Uterus (tissue), 2 donors: ENCODE measurements at regions not wholly inside any gene's neighbourhood (a gene's known extent, or its start where the extent isn't known, plus 50 kb on each side); places are given as distances from the start of the nearest gene placed in this dataset.

ENCODE experiments used
- POLR2A ChIP-seq, 2 donors: fragments of 450-650 bp; IDR thresholded peaks; one replicate each; pipeline ENCODE4 v1.6.1; 2016; ENCODE audit warnings: antibody characterized with exemption in 2 of 2, mild to moderate bottlenecking in 1 of 2, moderate library complexity in 1 of 2
- TF ChIP-seq, protein P1 (sequence below), 4 experiments: fragments of 200-600 bp in 2 of 4; fragments of 450-650 bp in 2 of 4; sonication (generic) in 2 of 4; IDR thresholded peaks; one replicate each; pipeline ENCODE4 v1.5.1; 2016 to 2019; ENCODE audit warnings: antibody characterized with exemption in 4 of 4, mild to moderate bottlenecking in 2 of 4, moderate library complexity in 1 of 4

DNA sequence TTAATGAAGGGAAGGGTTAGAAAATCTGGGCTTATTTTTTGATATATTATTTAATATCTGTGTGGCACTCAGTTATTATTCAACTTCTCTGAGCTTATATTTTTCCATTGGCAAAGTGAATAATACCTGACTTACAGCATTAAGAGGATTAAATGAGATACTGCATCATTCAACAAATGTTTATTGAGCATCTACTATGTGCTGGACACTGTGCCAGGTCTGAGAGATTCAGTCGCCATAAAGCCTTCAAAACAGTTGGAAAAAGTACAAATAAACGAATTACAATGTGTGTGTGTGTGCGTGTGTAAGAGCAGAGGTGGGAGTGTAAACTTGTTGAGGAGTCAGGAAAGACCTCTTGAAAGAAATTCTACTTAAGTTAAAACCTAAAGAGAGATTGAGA lies 87.9 kb upstream of the CD53 start:
- TF ChIP-seq POLR2A (IDR thresholded peaks at IDR 0.05) = no peak
- TF ChIP-seq, protein P1, sequence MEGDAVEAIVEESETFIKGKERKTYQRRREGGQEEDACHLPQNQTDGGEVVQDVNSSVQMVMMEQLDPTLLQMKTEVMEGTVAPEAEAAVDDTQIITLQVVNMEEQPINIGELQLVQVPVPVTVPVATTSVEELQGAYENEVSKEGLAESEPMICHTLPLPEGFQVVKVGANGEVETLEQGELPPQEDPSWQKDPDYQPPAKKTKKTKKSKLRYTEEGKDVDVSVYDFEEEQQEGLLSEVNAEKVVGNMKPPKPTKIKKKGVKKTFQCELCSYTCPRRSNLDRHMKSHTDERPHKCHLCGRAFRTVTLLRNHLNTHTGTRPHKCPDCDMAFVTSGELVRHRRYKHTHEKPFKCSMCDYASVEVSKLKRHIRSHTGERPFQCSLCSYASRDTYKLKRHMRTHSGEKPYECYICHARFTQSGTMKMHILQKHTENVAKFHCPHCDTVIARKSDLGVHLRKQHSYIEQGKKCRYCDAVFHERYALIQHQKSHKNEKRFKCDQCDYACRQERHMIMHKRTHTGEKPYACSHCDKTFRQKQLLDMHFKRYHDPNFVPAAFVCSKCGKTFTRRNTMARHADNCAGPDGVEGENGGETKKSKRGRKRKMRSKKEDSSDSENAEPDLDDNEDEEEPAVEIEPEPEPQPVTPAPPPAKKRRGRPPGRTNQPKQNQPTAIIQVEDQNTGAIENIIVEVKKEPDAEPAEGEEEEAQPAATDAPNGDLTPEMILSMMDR (IDR thresholded peaks at IDR 0.05) = no peak
